ENCODE measurements at regions not wholly inside any gene's neighbourhood (a gene's known extent, or its start where the extent isn't known, plus 50 kb on each side); places are given as distances from the start of the nearest gene placed in this dataset.

GRCh38 chr4:128362760-128363159 is 75.1 kb upstream of the PGRMC2 start:
- Histone ChIP-seq H3K27ac (replicated peaks) (no peak overlapping the region), H3K4me3 (replicated peaks; ENCODE audit: insufficient read depth, low read length) (no peak overlapping the region), H3K27me3 (ENCODE audit: insufficient read depth, poor library complexity, severe bottlenecking) (no peaks in the 10 kb centered on the region)
- TF ChIP-seq CTCF (IDR thresholded peaks at IDR 0.05; ENCODE audit: insufficient read depth, low read length) (no peak), REST (IDR thresholded peaks at IDR 0.05; ENCODE audit: insufficient replicate concordance, low read depth) (no peak)
- DNase-seq (ENCODE audit: low read depth in 1 of 2, low spot score in 1 of 2) = no peak

- no peaks in the 10 kb centered on the region for H3K27me3 ChIP-seq (ENCODE audit: insufficient read depth, poor library complexity, severe bottlenecking)
- no peak overlapping the region for H3K4me3 ChIP-seq (replicated peaks; ENCODE audit: insufficient read depth, low read length)
- DNase-seq (ENCODE audit: low read depth in 1 of 2, low spot score in 1 of 2) = no peak
- H3K27ac ChIP-seq (replicated peaks) = no peak overlapping the region
- no peak for TF ChIP-seq SPI1 (IDR thresholded peaks at IDR 0.05; ENCODE audit: borderline replicate concordance, low read depth)
- no peak for TF ChIP-seq CTCF (IDR thresholded peaks at IDR 0.05; ENCODE audit: insufficient read depth, low read length)
- no peak for TF ChIP-seq REST (IDR thresholded peaks at IDR 0.05; ENCODE audit: insufficient replicate concordance, low read depth)
- no peak for TF ChIP-seq GABPA (IDR thresholded peaks at IDR 0.05; ENCODE audit: low read depth)
- TF ChIP-seq POLR2AphosphoS5 (IDR thresholded peaks at IDR 0.05; ENCODE audit: low read depth) = no peak
Observed at GRCh38 chr4:128359422-128359821, 71.8 kb upstream of the PGRMC2 start.

- Histone ChIP-seq H3K27me3 (ENCODE audit: insufficient read depth, poor library complexity, severe bottlenecking) (no peaks in the 10 kb centered on the region), H3K4me3 (replicated peaks; ENCODE audit: insufficient read depth, low read length) (no peak overlapping the region), H3K27ac (replicated peaks) (no peak overlapping the region)
- no peak for TF ChIP-seq CTCF (IDR thresholded peaks at IDR 0.05; ENCODE audit: insufficient read depth, low read length)
- no peak for TF ChIP-seq REST (IDR thresholded peaks at IDR 0.05; ENCODE audit: insufficient replicate concordance, low read depth)
- TF ChIP-seq GABPA (IDR thresholded peaks at IDR 0.05; ENCODE audit: low read depth) = no peak
- no peak for TF ChIP-seq POLR2AphosphoS5 (IDR thresholded peaks at IDR 0.05; ENCODE audit: low read depth)
- TF ChIP-seq SPI1 (IDR thresholded peaks at IDR 0.05; ENCODE audit: borderline replicate concordance, low read depth) = no peak
- DNase-seq (ENCODE audit: low read depth in 1 of 2, low spot score in 1 of 2) = no peak
Observed at GRCh38 chr4:128358913-128359279, 71.3 kb upstream of the PGRMC2 start.
